SKM-1 treated with dmso at 0.1 percent for 144 hours (cell line): ENCODE measurements at regions not wholly inside any gene's neighbourhood (a gene's known extent, or its start where the extent isn't known, plus 50 kb on each side); places are given as distances from the start of the nearest gene placed in this dataset.
"Not testable (repeated sequence)": the region's sequence is repeated elsewhere in the genome, so short reads cannot be mapped to it uniquely, and the experiment has no call there.

Experiments
- DNase-seq: peaks from one replicate; lab custom pipeline; 2025; ENCODE audit not compliant: unreplicated experiment; lab: John Stamatoyannopoulos, UW

DNA sequence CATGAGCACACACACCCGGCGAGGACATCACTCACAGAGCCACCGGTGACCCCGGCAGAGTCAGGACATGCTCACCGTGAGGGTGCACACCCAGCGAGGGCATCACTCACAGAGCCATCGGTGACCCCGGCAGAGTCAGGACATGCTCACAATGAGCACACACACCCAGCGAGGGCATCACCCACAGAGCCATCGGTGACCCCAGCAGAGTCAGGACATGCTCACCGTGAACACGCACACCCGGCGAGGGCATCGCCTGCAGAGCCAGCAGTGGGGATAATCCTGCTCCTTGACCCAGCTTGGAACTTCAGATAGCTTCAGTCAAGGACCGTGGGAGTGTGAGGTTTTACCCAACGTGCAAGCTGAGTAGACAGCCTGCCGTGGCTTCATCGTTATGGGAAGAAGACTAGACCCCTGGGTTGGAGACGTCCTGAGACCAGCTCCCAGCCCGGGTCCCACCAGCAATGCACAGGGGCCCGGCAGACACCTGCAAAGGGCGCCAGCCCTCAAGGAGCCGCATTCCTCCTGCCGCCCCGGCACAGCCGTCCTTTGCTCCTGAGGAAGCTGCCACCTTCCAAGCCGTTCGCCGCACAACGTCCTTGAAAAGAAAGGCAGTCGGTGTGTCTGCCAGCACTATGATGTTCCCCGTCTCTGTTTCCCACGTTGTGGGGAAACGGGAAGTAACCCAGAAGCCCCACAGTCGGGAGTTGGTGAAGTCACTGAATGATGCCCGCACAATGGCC, 192.3 kb downstream of the DLL1 start:
- no peak for DNase-seq

DNA sequence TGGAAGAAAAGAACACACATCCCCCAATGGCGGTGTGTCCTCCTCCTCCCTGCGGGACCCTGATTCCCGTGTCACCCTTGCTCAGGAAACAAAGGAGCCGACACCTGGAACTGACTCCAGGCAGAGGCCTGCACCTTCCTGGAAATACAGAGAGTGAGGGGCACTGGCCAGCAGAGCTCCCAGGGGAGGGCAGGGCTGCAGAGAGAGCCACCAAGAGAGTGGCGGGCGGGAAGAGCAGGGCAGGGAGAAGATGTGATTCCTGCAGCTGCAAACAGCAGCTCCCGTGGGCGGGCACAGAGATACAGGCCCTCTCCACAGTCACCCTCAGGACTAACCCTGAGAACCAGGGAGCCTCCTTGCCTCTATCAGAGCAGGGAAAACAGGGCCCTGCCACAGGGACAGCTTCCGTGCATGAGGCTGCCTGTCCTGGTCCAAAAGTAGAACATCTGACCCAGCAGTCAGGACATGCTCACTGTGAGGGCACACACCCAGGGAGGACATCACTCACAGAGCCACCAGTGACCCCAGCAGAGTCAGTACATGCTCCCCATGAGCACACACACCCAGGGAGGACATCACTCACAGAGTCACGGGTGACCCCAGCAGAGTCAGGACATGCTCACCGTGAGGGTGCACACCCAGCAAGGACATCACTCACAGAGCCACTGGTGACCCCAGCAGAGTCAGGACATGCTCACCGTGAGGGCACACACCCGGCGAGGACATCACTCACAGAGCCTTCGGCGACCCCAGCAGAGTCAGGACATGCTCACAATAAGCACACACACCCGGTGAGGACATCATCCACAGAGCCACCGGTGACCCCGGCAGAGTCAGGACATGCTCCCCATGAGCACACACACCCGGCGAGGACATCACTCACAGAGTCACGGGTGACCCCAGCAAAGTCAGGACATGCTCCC, 193.1 kb downstream of the DLL1 start:
- DNase-seq, result no peak

DNA sequence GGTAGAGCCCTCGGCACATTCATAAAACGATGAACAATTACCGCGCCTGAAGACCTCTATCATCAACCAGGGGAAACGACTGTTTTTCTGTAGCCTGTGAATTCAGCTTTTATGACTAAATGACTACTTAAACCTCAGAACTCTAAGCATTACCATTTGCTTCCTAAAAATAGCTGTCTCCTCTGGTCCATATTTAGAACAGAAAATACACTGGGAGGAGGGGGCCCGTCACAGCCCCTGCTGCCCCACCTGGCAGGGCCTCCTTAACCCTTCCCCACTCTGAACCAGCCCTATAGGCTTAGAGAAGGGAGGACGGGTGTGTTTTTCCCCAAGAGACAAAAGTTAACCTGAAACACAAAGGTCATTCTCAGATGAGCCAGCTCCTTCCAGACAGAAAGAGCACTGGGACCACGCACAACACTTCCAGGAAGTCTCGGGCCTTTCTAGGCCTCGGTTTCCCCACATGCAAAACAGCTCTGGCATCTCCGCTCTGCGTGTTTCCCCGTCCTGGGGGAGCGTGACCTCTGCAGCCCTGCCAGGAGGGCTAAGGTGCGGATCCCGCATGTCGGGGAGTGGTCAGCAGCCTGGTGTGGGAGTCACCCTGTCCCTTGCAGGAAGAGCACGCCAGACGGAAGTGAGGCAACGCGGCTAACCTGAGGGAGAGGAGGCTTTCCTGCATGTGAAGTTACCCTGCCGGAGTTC, 193.9 kb downstream of the DLL1 start:
- DNase-seq, result no peak

DNA sequence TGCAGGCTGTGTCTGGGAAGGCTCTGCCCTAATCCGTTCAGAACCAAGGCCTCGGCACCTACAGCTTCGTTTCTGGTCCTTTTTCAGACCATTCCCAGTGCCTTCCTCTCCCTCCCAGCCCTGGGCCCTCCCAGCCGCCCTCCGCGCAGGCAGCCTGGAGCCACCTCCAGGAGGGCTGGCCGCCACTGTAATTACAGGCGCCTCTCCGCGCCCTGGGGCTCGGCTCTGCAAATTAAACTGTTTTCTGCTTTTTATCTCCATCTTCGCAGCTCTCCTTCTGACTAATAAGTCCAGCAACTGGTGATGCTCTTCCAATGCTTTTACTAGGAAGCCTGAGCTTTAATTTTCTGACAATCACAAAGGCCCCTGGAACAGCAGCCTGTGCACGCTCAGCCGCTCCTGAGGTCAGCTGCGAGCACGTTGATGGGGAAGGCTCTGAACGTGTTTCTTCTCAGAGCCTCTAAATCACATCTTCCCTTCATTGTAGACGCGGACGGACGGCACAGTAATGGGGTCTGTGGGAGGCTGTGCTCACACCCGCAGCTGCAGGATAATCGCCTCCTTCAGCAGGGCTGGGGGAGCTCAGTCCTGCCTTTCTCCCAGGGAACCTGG, 194.6 kb downstream of the DLL1 start:
- no peak for DNase-seq

DNA sequence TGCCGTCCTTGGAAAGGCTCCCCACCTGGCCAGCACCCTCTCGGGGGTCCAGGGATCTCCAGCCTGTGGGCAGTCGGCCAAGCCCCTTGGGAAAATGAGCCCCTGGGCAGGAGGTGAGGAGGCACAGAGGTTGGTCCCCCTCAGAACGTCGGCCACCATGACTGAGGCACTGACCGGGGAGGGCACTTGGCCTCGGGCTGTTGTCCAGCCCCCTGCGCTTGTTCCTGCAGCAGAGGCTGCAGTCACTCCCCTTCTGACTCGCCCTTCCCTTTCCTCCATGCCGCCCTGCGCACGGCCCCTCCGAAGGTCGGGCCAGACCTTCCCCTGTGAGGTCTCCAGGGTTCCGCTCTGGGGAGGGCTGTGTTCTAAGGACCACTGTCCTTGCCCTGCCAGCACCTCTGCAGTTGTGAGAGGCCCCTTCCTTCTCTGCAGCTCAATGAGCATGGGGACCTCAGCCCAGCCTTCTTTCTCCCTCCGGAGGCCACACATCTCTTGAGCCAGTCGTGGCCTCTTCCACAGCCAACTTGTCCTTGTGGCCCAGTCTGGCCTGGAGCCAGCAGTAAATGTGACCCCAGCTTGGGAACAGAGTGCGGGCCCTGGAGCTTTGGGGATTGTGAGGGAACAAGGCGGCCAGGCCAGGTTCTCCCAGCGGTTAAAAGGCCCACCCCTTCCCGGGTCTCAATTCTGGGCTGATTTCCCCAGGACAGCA, 195.5 kb downstream of the DLL1 start:
- DNase-seq, result no peak

DNA sequence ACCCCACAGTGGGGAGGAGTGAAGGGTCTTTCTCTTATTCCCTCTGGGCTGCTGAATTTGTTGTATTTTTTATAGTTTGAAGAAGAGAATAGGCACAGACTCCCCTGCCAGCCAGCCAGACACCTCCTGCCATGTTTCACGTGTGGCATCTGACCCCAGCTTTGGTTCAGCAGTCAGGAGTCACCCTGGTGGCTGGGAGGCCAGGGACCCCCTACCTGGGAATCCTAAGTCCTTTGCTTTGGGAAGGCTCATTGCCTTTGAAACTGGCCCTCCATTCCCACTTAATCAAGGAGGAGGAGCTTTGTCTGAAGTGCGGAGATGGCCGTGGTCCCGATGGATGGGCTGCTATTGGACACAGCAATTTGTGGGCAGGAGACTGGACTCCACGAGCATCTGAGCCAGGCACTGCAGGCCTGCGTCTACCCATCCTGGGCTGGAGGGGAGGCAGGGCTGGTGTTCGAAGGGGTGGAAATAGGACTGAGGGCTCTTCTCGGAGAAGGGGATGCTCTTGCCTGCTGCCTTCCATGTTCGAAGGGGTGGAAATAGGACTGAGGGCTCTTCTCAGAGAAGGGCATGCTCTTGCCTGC, 196.1 kb downstream of the DLL1 start:
- no peak for DNase-seq

DNA sequence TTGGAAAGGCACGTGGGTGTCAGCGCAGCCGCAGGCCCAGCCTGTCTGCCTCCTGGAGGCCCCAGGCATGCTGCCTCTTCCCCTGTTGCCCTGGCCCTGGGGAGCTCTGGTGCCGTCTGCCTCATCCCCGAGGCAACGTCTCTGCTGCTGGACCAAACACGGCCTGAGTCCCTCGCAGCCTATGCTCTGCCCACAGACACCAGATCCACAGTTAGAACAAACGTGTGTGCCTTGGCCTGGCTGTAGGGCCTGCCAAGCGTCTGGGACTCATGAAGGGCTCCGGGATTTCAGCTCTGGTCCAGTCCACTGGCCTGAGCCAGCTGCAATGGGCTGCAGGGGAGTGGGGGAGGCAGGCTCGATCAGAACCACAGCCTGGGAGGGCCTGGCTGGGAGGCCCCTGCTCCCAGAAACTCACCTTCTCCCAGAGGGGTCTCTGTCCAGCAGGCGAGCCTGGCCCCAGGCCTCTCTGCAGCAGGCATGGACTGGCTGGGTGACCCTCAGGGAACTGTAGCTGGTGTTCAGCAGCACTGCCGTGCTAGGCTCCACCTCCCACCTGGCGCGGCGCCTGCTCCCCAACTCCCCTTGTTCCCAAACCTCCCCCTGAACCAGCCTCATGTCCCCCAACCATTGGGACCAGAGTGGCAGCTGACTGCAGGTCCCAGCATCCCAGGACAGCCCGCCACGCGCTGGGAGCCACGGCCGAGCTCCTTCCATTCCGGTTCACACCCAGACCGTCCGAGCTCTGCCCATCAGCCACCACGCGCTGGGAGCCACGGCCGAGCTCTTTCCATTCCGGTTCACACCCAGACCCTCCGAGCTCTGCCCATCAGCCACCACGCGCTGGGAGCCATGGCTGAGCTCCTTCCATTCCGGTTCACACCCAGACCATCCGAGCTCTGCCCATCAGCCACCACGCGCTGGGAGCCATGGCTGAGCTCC, 197.0 kb downstream of the DLL1 start:
- no peak for DNase-seq

DNA sequence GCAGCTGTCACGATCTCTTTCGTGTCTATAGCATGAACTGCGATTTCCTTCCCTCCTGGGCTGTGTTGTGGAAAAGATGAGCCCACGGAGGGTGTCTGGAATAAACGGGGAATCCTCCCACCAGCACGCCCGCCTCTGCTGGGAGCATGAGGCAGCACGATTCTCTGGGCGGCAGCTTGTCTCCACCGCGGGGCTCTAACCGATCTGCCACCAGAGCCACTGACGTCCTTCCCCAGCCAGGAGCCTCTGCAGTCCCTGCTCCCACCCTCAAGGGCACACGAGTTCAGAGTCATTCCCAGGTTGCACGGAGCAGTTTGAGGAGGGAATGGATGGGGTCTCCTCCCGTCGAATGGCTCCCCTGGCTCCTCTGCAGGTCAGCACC, 197.6 kb downstream of the DLL1 start:
- no peak for DNase-seq

DNA sequence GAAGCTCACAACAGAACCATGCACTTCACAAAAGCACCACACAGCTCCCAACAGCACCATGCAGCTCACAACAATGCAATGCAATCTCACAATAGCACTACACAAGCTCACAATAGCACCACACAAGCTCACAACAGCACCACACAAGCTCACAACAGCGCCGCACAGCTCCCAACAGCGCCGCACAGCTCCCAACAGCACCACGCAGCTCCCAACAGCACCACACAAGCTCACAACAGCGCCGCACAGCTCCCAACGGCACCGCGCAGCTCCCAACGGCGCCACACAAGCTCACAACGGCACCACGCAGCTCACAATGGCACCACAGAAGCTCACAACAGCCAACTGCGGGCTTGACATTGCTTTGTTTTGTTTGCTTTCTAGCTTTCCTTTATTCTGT, 198.1 kb downstream of the DLL1 start:
- no peak for DNase-seq

DNA sequence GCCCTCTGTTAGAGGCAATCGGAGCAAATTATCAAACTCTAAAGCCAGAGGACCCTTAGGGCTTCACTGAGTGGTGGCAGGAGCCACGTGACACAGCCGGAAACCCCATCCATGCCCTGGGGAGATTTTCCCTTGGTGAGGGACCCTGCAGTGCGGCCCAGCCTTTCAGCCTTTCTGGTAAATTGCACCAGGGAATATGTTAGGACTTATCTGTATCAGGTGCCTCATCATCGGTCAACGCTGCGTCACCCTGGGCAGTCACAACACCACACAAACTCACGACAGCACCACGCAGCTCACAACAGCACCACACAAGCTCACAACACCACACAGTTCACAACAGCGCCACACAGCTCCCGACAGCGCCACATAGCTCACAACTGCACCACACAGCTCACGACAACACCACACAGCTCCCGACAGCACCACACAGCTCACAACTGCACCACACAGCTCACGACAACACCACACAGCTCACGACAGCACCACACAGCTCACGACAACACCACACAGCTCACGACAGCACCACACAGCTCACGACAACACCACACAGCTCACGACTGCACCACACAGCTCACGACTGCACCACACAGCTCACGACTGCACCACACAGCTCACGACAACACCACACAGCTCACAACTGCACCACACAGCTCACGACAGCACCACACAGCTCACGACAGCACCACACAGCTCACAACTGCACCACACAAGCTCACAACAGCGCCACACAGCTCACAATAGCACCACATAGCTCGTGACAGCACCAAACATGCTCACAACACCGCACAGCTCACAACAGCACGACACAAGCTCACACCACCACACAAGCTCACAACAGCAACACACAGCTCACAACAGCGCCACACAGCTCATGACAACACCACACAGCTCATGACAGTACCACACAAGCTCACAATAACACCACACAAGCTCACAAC, 199.0 kb downstream of the DLL1 start:
- DNase-seq, result no peak

DNA sequence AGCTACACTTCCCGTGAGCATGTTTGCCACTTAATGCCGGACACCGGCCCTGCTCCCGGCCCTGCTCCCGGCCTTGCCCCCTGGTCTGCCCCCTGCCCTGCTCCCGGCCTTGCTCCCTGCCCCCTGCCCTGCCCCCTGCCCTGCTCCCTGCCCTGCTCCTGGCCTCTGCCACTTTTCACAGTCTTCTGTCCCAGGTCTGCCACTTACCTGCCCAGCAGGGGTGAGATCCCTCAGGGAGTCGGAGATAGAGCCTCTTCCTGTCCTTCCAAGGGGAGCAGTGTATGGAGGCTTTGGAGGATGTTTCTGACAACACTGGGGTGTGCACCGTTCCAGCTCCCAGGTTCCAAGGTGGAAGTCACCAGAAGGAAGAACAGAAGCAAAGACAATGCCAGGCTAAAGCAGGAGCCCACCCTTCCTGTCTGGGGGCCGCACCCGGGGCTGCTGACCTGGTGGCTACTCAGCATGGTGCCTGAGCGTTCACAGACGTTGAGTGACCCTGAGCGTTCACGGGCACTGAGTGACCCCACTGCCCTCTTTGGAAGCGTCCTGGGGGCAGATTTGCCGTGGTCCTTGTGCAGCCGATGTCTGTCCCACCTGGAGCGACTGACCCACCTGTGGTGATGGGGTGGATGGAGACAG, 199.8 kb downstream of the DLL1 start:
- no peak for DNase-seq

DNA sequence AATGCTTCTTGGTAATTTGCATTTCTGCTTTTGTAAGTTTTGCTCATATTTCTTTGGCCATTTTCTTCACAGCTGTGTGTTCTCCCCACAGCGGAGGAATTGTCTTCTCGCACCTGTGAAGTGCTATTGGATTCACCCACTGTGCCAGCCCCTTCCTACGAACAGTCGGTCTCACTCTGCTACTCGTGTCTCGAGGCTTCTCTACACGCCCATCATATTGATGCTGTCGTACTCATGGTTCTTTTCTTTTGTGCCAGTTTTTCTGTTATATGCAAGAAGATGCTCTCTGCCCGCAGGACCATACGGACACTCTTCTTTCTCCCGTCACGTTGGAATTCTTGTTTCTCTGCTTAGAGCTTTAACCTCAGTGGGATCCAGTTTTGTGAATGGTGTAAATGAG, 200.3 kb downstream of the DLL1 start:
- no peak for DNase-seq

DNA sequence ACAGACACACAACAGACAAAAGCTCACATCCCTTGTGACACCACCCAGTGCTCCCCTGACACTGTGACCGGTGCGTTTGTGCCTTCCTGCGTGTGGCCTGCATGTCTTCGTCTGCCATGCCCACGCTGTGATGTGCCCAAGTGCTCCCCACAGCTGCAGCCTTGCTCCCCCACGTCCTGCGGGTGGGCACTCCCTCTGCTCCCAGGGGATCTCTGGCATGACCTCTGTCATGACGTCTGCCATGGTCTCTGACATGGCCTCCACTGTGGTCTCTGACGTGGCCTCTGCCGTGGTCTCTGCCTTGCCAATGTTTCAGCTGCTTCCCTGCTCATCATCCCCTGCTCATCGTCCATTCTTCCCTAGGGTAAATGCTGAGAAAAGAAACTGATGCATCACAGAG, 200.9 kb downstream of the DLL1 start:
- DNase-seq, result no peak

DNA sequence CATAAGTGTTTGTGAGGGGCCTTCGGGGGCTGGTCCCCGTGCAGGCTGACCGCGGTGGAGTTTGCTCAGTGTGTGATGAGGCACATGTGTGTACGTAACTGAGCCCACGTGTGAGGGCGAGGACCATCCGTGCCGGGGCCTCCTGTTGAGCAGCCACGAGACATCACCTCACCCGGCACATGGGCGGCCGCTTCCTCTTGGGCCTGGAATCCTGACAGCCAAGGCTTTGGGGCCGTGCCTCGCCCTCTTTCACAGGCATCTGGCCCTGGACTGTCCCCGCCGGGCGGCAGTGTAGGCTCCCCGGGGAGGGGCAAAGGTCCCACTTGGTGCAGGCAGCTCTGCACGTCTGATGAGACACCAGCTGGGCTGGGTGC, 202.3 kb downstream of the DLL1 start:
- no peak for DNase-seq

DNA sequence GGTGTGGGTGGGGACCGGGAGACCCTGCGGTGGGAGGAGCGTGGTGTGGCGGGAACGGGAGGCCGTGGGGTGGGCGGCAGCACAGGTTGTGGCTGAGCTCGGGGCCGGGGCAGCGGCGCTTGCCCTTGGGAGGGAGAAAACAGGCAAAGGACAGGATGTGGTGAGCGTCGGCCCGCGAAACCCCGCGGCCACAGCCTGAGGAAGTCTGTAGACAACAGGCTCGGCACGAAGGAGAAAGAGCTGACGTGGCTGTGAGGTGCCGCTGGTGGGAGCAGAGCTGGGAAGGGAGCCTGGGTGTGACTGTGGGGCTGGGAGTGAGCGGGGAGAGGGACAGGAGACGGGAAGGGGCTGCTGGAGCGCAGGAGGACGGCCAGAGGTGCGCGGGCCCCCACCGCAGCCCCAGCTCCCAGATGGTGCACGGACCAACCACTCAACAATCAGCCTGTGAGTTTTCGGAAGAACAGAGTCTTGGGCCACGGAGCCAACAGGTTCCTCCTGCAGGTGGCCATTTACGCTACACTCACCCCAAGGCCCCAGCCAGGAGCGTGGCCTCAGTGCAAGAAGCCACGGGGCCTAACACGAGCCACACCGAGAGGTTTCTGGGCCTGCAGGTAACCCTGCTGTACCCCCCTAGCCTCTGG, 202.8 kb downstream of the DLL1 start:
- DNase-seq, result peak; percentile 10

DNA sequence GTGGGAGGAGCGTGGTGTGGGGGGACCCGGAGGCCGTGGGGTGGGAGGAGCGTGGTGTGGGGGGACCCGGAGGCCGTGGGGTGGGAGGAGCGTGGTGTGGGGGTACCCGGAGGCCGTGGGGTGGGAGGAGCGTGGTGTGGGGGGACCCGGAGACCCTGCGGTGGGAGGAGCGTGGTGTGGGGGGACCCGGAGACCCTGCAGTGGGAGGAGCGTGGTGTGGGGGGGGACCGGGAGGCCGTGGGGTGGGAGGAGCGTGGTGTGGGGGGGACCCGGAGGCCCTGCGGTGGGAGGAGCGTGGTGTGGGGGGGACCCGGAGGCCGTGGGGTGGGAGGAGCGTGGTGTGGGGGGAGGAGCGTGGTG, 203.5 kb downstream of the DLL1 start:
- not testable (repeated sequence) for DNase-seq

DNA sequence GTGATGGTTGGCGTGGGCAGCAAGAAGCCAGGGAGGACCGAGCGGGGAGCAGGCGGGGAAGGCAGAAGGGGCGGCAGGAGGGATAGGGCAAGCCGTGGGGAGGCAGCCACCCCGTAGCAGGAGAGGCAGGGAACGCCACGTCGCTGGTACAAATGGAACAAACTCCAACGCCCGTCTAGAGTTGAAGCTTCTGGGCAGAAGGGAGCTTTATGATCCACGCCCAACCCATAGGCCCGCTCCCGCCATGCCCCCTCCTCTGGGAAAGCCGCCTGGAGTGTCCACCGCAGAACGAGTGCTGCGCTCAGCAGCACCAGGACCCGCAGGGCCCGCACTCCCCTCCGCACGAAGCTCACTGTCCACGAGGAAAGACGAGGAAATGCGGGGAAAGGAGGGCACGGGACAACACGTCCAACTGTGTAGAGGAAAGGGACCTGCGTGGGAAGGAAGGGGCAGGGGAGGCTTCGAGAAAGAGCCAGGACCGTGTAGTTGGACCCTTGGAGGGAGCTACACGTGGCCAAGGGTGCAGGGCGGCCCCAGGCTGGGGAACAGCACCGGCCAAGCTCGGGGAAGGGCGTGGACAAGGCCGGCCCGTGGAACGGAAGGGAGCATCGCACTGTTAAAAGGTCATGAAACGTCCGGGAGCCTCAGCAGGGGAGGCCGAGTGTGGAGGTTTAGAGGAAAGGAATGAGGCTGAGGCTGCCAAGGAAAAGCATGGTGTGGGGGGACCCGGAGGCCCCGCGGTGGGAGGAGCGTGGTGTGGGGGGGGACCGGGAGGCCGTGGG, 204.0 kb downstream of the DLL1 start:
- DNase-seq, result no peak
